HG03457 (cell line): ENCODE measurements at regions not wholly inside any gene's neighbourhood (a gene's known extent, or its start where the extent isn't known, plus 50 kb on each side); places are given as distances from the start of the nearest gene placed in this dataset.
"Not testable (repeated sequence)": the region's sequence is repeated elsewhere in the genome, so short reads cannot be mapped to it uniquely, and the experiment has no call there.

Experiments used
- ATAC-seq: cut with Tn5 transposase; IDR thresholded peaks from one replicate; pipeline ENCODE4 v1.9.1; 2021; ENCODE audit warnings: moderate number of reproducible peaks; ENCODE audit not compliant: unreplicated experiment

- ATAC-seq: no peak
Measured at GRCh38 chr22:47898946-47899345, 1136.5 kb downstream of the TBC1D22A start.

- no peak for ATAC-seq
Measured at GRCh38 chr22:47891609-47892008, 1129.2 kb downstream of the TBC1D22A start.

GRCh38 chr22:47888817-47889216, 1126.4 kb downstream of the TBC1D22A start:
- ATAC-seq: no peak

- no peak for ATAC-seq
Measured at GRCh38 chr22:47884775-47885174, 1122.3 kb downstream of the TBC1D22A start.

- no peak for ATAC-seq
Measured at GRCh38 chr22:47884200-47884599, 1121.8 kb downstream of the TBC1D22A start.

GRCh38 chr22:47883757-47884156, 1121.3 kb downstream of the TBC1D22A start:
- ATAC-seq: no peak

- no peak for ATAC-seq
Measured at GRCh38 chr22:47879346-47879745, 1116.9 kb downstream of the TBC1D22A start.

- no peak for ATAC-seq
Measured at GRCh38 chr22:47878460-47878859, 1116.0 kb downstream of the TBC1D22A start.

- ATAC-seq: no peak
Measured at GRCh38 chr22:47872761-47873535, 1110.5 kb downstream of the TBC1D22A start.

- no peak for ATAC-seq
Measured at GRCh38 chr22:47865626-47866025, 1103.2 kb downstream of the TBC1D22A start.

- no peak for ATAC-seq
Measured at GRCh38 chr22:47862394-47862793, 1099.9 kb downstream of the TBC1D22A start.

- ATAC-seq: not testable (repeated sequence)
Measured at GRCh38 chr22:47860907-47861306, 1098.5 kb downstream of the TBC1D22A start.

- no peak for ATAC-seq
Measured at GRCh38 chr22:47859881-47860525, 1097.6 kb downstream of the TBC1D22A start.

- ATAC-seq: no peak
Measured at GRCh38 chr22:47858773-47859306, 1096.4 kb downstream of the TBC1D22A start.

GRCh38 chr22:47854680-47855079, 1092.2 kb downstream of the TBC1D22A start:
- no peak for ATAC-seq

- no peak for ATAC-seq
Measured at GRCh38 chr22:47854251-47854650, 1091.8 kb downstream of the TBC1D22A start.

- no peak for ATAC-seq
Measured at GRCh38 chr22:47853750-47854149, 1091.3 kb downstream of the TBC1D22A start.

GRCh38 chr22:47851586-47851985, 1089.1 kb downstream of the TBC1D22A start:
- ATAC-seq: no peak

- no peak for ATAC-seq
Measured at GRCh38 chr22:47850644-47851151, 1088.2 kb downstream of the TBC1D22A start.

- ATAC-seq: no peak
Measured at GRCh38 chr22:47849576-47849975, 1087.1 kb downstream of the TBC1D22A start.

GRCh38 chr22:47848184-47848920, 1085.9 kb downstream of the TBC1D22A start:
- no peak for ATAC-seq
